Heart left ventricle (tissue), 13 donors: ENCODE measurements at regions not wholly inside any gene's neighbourhood (a gene's known extent, or its start where the extent isn't known, plus 50 kb on each side); places are given as distances from the start of the nearest gene placed in this dataset.

Experiments used
- CTCF ChIP-seq, 12 donors: fragments of 200-600 bp; sonication (generic) in 4 of 12; IDR thresholded peaks; one replicate each; pipeline versions ENCODE4 v1.5.0 to v1.8.0; 2018 to 2022; ENCODE audit warnings: antibody characterized with exemption in 12 of 12, mild to moderate bottlenecking in 5 of 12
- POLR2A ChIP-seq, 2 donors: fragments of 450-650 bp; IDR thresholded peaks; one replicate each; pipeline ENCODE4 v1.6.1; 2017; ENCODE audit warnings: antibody characterized with exemption in 2 of 2, mild to moderate bottlenecking in 2 of 2, moderate library complexity in 2 of 2
- donor health status: ischemic (EF 13 %, LVEDD 7.1; RV severe dilation, severe dysfunction).
- donor health status: DM: no; HTN: yes; CAD: no.
- donor health status: DM: no; HTN: no; CAD: no.
- donor health status: ischemic (EF 25% LVEDD 6.9; RV normal size, moderate dysfunction).
- donor health status: ischemic (EF 25% LVEDD 5.7; RV mildly dilated, moderate dysfunction).
- donor health status: ischemic (EF 35%, LVEDD 5.7; RV mildly dilated, moderate dysfunction).
- donor health status: nonischemic (EF 11% LVEDD 7.7; RV severe dilation, severe dysfunction).
- donor health status: DM: yes; HTN: yes; CAD: no.
- donor health status: PGD.
- donor health status: ischemic (EF 29% LVEDD 5.4; RV normal size, mild dysfunction).
- donor health status: nonischemic (EF 23%, LVEDD 6.1; RV moderate dilation, normal function).

DNA sequence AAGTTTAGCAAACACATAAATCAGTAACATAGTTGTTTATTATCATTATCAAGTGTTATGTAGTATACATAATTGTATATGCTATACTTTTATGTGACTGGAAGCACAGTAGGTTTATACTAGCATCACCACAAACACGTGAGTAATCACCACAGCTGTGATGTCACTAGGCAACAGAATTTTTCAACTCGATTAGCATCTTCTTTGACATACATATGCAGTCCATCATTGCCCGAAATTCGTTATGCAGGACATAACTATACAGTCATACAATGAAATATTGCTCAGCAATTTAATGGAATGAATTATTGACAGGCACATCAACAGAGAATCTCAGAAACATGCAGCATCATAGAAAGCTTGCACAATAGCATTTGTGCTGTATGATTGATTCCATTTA lies 77.7 kb downstream of the LSM5 start:
- TF ChIP-seq POLR2A (IDR thresholded peaks at IDR 0.05), result no peak
- TF ChIP-seq CTCF (IDR thresholded peaks at IDR 0.05), result no peak
